Right hindlimb (tissue), 1 donor: ENCODE measurements at regions not wholly inside any gene's neighbourhood (a gene's known extent, or its start where the extent isn't known, plus 50 kb on each side); places are given as distances from the start of the nearest gene placed in this dataset.
A peak's percentile ranks its signal among the peaks of the same experiment; 100 is the strongest.
"Not testable (repeated sequence)": the region's sequence is repeated elsewhere in the genome, so short reads cannot be mapped to it uniquely, and the experiment has no call there.

Experiments
- DNase-seq: peaks from one replicate; pipeline ENCODE4 v3.0.0-alpha.2; 2018

DNA sequence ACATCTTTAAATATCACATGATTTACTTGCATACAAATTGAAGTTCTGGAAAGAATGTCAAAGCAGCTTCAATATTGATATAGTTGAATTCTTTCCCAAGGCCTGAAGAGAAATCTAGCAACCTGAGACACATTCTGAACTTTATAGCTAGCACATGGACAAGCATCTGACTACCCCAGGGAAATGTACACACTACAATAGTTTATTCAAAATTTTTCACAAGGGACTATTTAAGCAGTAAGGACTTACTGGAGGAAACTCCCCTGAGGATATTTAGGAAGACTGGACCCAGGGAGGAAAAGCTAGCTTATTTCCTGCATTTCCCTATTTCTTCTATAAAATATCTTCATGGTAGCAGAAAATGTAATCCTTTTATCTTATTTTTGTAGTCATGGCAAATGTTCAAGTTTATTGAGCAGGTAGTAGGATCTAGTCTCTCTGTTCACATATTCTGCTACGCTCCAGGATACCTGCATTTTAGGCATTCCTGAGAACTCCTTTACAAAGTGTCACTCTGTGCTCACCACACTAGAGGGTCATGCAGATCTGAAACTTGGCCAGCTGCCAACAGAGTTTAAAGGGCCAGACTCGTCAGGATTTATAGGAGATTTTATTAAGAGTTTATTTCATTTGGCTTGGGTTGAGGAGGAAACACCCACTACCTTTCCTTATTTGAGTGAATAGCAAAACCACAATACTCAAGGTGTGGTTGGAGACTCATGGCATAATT is 348.4 kb upstream of the FTMT start:
- peak; percentile 29 for DNase-seq

DNA sequence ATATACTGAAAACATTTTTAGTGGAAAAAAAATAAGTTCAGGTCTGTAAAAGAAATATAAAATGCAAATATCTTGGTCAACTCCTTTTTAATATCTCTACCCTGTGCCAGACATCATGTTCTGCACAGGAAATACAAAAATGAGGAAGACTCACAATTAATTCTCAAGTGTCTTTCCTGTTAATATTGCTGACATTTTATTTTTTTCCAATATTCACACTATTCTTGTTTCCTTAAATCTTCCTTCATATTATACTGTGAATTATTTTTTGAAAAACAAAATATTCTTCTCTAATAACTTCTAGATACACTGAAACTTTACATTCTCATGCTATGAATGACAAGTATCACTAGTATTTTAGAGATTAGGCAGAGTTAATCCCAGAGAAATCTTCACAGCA is 334.7 kb upstream of the FTMT start:
- no peak for DNase-seq

DNA sequence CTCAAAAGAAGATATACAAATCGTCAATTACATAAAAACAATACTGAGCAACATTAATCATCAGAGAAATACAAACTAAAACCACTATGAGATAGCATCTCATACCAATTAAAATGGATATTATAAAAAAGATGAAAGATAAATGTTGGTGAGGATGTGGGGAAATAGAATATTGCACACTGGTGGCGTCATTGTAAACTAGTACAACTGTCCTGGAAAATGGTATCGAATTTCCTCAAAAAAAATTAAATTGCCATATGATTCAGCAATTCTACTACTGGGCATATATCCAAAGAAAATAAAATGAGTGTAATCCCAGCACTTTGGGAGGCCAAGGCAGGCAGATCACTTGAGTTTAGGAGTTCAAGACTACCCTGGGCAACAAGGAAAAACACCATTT is 326.0 kb upstream of the FTMT start:
- no peak for DNase-seq

DNA sequence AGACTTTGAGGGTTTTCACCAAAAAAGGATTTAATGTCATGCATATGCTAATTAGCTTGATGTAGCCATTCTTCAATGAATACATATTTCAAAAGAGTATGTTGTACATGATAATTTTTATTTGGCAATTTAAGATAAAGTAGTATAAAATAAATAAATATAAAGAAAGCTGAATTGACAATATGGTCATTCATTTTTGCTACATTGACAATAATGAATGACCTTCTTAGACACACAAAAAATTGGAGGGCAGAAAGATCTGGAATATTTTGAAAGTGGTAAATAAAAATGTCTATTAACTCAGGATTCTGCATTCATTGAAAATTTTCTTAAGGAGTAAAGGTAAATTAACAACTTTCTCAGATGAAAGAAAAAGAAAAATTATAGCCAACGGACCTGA is 324.8 kb upstream of the FTMT start:
- DNase-seq = no peak

DNA sequence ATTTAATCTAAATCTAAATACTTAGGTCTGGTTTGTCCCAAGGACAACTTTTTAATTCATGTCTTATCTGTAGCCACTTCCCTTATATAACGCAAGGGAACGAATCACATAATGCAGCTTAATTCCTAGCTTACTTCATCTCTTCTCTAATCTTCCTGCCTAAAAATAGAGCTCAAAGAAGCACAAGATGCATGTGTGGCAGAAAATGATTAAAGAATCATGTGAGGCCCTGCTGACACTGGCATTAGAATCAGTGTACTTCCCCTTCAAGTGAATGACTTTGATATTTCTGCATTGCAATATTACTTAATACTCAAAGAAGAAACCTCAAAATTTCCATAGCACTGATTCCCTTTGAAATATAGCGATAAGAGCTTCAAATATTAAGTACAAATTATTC is 317.9 kb upstream of the FTMT start:
- no peak for DNase-seq

DNA sequence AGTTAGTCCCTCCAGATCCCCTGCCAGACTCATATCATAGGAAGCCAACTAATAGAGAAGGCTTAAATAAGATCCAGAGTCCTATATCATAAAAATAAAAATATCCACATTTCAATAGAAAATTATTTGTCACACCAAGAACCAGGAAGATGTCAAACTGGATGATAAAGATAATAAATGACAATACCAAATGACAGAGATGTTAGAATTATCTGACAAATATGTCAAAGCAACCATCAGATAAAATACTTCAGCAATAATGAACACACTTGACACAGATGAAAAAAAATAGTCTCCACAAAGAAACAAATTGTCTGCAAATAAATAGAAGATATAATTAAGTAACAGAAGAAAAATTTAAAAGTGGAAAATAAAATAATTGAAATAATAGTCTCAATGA is 300.7 kb upstream of the FTMT start:
- no peak for DNase-seq

DNA sequence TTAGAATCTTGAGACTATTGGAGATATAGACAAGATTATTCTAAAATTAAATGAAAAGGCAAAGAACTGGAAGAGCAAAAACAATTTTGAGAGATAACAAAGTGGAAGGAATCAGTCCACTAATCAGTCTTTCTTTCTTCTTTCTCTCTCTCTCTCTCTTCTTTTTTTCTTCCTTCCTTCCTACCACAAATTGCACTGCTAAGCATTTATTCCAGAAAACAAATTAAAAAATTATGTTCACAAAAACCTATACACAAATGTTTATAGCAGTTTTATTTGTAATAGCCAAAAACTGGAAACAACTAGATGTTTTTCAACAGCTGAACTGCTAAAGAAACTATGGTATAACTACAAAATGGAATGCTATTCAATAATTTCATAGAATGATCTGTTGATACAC is 291.9 kb upstream of the FTMT start:
- DNase-seq = no peak

DNA sequence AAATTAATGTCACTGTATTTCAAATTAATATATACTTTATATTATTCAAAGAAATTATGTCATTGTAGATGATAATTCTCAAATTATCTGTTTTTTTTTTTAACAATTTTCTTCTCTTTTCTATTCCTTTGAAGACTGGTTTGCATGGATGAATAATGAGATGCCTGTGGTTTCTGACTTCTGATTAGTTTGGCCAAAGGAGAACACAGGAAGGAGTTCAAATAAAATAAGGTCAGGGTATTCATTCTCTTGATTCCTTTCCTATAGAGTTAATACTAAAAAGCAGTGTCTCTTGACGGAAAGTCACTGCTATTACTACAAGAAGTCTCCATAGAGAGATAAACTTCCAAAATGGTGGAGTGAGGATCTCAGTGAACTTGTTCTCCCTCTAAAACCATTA is 279.6 kb upstream of the FTMT start:
- DNase-seq = no peak

DNA sequence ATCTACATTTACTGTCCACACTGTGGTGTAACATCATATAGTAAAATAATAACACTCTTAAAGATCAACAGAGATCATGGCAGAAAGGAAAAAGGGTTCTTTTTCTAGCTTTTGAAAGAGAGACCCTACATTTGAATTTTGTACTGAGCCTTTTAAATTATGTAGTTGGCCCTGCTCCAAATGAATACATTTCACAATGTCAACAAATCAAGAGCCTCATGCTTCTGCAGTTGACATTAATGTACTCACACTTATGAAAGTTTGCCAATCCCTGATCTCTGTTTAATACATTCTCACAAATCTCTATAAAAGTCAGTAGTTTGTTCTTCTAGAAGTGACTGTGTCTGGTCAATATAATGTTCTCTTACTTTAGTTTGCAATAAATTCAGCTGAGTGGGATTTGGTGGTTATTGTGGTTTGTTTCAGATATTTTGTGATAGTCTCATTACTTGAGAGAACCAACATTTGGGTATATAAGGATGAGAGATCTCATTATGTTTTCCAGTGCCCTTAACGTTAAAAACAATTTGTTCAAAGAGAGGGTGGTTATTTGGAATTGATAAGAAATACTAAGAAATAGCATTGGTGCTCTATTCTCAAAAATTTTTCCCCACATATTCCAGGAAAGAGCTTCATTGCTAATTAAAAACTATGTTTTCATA is 277.8 kb upstream of the FTMT start:
- no peak for DNase-seq

DNA sequence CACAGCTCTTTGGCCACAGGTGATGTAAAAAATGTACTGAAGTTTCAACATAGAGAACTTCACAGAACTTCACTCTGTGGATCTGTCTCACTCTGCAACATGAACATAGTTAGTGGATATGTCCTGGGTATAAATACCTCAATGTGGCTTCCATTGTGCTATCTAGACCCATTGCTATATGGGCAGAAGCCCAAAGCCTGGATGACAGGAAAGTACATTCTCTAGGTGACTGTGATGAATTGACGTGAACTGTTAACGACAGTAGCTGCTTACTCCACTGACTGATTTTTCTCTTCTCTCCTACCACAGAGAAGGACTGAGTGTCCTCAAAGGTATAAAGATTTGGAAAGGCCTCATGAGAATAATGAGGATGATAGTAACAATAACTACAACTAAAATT is 270.1 kb upstream of the FTMT start:
- no peak for DNase-seq

DNA sequence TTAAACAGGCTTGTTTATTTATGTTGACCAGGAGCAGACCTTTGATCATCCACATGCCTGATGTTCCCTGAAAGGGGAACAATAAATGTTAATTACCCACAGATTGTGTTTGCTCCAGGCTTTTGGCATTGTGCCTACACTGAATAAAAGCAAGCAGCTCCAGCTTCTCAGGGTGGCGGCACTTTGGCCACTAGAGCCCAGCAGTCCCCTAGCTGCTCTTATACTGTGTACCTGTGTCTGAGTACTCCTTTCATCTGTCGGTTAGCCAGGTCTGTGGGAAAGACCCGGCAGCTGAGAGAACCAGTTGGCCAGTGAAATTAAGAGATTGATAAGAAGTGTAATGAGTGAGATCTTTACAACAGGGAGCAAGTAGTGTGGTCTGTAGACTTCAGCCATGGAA is 254.8 kb upstream of the FTMT start:
- DNase-seq = no peak

DNA sequence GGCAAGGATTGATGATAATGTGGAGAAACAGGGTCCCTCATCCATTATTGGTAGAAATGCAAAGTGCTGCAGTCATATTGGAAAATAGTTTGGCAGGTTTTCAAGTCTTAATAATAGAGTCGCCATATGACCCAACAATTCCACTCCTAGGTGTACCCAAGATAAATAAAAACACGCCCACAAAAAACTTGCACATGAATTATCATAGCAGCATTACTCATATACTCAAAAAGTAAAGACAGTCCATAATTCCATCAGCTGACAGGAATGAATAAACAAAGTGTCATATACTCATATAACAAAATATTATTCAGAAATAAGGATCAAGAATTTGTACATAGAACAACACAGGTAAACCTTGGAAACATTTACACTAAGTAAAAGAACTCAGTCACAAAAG is 242.9 kb upstream of the FTMT start:
- no peak for DNase-seq

DNA sequence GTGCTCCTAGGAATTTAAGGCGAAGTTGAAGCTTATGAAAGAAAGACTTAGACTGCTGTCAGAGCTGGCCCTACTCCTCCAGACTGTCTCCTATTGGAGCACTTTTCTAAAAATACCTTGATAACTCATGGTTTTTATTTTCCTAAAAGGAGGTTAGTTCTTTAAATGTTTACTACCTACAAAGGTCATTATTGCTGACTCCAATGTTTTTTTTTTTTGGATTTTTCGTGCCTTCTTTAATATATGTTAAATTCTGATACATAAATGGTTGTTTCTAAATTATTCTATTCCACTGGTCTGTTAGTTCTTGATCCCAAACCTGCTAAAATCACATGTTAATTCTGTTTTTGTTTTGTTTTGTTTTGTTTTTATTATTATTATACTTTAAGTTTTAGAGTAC is 227.6 kb upstream of the FTMT start:
- no peak for DNase-seq

DNA sequence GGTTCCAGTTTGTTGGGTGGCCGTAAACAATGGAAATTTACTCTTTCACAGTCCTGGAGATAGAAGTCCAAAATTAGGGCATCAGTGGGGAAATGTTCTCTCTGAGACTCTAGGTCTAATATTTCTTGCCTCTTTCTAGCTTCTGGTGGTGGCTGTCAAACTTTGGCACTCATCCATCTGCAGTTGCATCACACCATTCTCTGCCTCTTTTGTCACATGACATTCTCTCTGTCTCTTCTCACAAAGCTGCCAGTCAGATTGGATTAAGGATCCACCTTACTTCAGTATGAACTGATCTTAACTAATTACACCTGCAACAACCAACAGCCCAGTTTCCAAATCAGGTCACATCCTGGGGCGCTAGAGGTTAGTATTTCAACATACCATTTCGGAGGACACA is 222.9 kb upstream of the FTMT start:
- DNase-seq = no peak

DNA sequence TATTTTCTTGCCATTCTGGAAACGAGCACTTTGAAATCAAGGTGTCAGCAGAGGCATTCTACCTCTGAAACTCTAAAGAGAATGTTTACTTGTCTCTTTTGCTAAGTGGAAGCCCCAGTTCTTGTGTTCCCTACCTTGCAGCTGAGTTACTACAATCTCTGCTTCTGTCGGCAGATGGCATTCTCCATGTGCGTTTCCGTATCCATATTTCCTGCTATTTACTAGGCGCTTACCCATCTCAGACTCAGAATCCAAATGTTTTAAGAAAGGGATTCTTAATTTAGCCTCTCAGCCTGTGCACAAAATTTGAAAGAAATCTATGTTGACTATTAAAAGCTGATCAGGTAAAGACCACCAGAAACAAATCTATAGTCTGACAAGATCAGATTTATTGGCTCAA is 221.3 kb upstream of the FTMT start:
- no peak for DNase-seq

DNA sequence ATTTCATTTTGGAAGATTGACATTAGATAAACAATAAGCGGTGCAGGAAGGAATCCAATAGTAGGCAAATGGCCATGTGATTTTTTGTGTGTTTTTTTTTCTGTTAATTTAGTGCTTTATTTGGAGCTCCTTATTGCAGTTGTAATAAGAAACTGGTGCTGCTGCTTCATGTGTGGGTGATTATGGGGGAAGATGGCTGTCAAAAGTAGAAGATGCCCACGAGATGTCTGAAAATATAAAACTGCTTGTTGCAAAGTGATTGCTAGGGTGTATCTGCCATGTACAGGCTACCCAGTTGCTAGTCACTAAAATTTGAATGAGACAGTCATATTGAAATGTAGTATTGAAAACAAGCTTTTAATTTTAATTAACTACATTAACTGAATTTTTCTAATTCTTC is 216.7 kb upstream of the FTMT start:
- no peak for DNase-seq

DNA sequence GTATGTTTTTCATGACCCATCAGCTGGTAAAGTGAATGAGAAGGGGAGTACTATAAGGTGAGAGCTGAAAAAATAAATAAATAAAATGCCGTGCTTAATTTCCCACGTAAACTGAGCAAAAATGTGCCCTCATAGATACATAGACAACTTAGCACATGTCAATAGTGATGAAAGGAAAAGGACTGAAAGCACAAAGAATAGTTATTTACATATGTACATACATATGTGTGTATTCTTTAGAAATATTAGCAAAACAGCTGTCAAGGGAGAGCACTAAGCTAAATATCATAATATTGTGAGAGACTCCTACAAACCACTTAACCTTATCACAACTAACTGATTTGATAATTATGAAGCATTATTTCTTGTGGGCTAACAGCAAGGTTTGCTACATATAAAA is 213.6 kb upstream of the FTMT start:
- DNase-seq = no peak

DNA sequence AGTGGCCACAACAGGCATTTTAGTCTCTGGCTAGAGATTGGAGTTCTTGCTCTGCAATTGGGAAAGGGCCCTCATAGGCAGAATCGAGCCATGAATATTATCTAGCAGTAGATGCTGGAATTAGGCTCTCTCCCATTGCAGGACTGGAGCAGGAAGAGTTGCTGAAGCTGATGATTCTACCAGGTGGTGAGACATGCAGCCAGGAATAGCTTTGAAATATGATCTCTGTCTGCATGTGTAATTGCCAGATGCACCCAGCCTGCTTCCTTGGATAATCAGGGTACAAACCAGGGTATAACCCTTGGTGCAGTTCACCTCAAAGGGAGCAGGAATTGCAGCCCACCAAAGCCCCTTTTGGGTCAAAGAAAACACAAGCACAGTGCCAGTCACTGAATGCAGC is 211.4 kb upstream of the FTMT start:
- no peak for DNase-seq

DNA sequence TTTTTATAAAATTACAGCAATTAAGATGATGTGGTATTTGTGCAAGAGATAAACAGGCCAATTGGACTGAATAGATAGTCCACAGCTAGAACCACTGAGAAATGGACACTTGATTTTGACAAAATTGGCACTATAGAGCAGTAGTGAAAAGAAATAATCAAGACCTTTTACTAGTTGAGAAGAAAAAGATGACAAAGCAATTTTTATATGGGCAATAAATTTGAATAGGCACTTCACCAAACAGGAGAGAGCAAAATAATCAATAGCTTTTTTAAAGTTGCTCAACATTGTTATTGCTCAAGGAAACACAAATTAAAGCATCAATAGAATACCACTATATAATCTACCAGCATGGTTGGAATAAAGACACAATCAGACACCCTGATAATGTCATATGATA is 193.5 kb upstream of the FTMT start:
- DNase-seq = no peak

DNA sequence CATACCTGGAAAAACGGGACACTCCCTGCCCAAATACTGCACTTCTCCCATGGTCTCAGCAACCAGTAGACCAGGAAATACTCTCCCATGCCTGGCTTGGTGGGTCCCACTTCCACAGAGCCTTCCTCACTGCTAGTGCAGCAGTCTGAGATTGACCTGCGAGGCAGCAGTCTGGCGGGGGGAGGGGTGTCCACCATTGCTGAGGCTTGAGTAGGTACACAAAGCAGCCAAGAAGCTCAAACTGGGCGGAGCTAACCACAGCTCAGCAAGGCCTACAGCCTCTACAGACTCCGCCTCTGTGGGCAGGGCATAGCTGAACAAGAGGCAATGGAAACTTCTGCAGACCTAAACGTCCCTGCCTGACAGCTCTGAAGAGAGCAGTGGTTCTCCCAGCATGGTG is 191.5 kb upstream of the FTMT start:
- DNase-seq = no peak

DNA sequence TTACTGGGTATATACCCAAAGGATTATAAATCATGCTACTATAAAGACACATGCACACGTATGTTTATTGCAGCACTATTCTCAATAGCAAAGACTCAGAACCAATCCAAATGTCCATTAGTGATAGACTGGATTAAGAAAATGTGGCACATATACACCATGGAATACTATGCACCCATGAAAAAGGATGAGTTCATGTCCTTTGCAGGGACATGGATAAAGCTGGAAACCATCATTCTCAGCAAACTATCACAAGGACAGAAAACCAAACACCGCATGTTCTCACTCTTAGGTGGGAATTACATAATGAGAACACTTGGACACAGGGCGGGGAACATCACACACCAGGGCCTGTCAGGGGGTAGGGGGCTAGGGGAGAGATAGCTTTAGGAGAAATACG is 186.1 kb upstream of the FTMT start:
- DNase-seq = not testable (repeated sequence)

DNA sequence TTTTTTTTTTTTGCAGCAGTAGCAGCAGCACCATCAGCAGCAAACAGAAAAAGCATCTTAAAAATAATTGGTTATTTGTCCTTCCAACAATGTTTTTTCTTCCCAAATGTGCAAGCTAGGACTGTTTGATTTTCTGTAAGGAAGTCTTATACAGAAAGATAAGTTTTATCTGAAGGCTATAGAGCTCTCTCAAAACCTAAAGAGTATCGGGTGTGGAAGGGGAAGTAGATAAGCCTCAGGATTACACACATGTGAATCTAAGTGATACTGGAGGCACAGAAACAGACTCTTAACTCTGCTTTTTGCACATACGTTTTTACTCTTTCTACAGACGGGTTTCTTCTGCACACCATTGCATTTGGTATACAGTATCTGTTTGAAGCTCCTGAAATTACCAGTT is 184.4 kb upstream of the FTMT start:
- DNase-seq = no peak

DNA sequence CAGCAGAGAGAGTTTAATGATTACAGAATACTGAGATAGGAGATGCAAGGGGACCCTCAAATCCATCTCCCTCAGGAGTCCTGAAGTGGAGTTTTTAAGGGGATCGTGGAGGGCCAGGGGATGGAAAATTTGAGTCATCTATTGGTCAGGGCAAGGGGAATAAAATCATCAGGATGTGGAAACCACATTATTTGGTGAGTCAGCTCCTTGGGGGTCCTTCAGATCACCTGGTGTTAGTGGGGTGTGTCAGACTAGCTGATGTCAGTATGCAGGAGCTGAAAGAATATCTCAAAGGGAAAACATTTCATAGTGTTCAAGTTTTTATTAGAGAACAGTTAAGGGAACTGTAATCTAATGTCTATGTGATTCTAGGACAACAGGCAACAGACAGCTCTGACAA is 183.0 kb upstream of the FTMT start:
- DNase-seq = no peak

DNA sequence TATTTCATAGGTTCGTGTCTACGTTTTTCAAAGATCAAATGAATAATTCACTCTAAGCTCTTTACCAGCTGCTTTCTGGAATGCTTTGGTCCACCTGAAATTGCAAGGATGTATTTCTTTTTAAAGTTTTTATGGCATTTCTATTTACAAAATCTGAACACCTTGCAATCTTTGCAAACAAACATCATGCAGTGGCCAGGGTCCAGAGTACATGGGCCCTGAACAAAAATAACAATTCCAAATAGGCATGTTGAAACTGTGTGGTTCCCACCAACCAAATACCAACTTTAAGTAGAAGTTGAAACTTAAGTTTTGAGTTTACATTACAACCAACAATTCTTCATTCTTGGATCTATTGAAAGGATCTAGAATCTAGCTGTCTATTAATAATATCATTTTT is 180.1 kb upstream of the FTMT start:
- no peak for DNase-seq

DNA sequence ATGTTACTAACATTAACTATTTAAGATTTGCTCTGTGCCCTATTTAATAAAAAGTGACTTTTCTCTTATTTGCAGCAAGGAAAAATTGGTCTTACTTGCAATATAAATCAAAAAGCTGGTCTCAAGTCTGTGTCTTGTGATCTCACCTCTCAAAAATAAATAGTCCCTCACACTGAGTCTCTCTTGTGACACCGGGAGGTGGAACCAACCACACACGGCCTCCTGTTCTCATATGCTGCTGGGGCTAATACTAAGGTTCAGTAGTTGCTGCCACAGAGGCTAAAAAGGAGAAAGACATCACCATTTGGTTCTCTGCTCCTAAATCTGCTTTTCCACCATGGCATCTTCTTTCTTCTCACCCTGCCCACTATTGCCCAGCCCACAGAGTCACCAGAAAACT is 175.8 kb upstream of the FTMT start:
- DNase-seq = no peak
